ENCODE measurements at regions not wholly inside any gene's neighbourhood (a gene's known extent, or its start where the extent isn't known, plus 50 kb on each side); places are given as distances from the start of the nearest gene placed in this dataset.

DNA sequence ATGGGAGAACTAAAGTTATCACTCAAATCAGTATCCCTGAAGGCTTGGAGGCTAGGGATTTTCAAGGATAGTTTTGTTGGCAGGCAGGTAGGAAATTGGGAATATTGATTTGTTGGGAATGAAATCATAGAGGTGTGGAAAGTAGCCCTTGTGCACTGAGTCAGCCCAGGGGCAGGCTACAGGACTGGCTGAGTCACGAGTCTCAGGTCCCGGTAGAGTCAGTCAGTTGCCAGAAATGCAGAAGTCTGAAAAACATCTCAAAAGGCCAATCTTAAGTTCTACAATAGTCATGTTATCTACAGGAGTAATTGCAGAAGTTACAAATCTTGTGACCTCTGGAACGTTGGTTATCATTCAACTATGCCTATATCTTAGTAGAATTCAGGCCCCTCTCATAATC lies 153.1 kb downstream of the GC start (continued):
- TF ChIP-seq, protein P1, sequence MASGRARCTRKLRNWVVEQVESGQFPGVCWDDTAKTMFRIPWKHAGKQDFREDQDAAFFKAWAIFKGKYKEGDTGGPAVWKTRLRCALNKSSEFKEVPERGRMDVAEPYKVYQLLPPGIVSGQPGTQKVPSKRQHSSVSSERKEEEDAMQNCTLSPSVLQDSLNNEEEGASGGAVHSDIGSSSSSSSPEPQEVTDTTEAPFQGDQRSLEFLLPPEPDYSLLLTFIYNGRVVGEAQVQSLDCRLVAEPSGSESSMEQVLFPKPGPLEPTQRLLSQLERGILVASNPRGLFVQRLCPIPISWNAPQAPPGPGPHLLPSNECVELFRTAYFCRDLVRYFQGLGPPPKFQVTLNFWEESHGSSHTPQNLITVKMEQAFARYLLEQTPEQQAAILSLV (tag; IDR thresholded peaks at IDR 0.05), result no peak
- no peak for TF ChIP-seq TSHZ1 (CRISPR knock-in tag; IDR thresholded peaks at IDR 0.05)

- DNase-seq (ENCODE audit: extremely low read depth in 1 of 4, low spot score in 3 of 4), result no peak
- Histone ChIP-seq H3K79me2 (ENCODE audit: control insufficient read depth, insufficient read depth, low read length) (no peaks in the 10 kb centered on the region), H4K20me1 (replicated peaks; ENCODE audit: control insufficient read depth, insufficient read depth, low read length) (no peaks in the 10 kb centered on the region), H3K4me2 (ENCODE audit: insufficient read depth, low read length) (no peak overlapping the region), H3K36me3 (ENCODE audit: control insufficient read depth, insufficient read depth, low read length) (no peaks in the 10 kb centered on the region), H3K9ac (ENCODE audit: insufficient read depth in 1 of 2, low read depth in 2 of 2, low read length in 2 of 2) (no peak overlapping the region), H3K27ac (ENCODE audit: extremely low read depth, low read depth, low read length) (no peak overlapping the region), H3K27me3 (ENCODE audit: control insufficient read depth in 2 of 2, insufficient read depth in 2 of 2, low read length in 2 of 2) (no peaks in the 10 kb centered on the region), H3K9me3 (replicated peaks; ENCODE audit: control insufficient read depth, insufficient read depth, low read depth, low read length) (no peaks in the 10 kb centered on the region), H2AFZ (ENCODE audit: low read depth, low read length) (no peak overlapping the region), H3K4me3 (no peak overlapping the region), H3K9me1 (ENCODE audit: control insufficient read depth, insufficient read depth, low read length) (no peaks in the 10 kb centered on the region), H3K4me1 (replicated peaks in 1 of 2; ENCODE audit: control insufficient read depth in 2 of 2, insufficient read depth in 2 of 2, low read length in 2 of 2) (no peaks in the 10 kb centered on the region)
- BruUV-seq (replicated peaks), result no TSS peak
- ATAC-seq, result no peak
- ChIA-PET POLR2A (no interaction called here), CTCF (ENCODE audit: low intra/inter-chr PET ratio) (no interaction called here)
- in situ Hi-C loops (cut with MboI) (no loop called here), intact Hi-C loops (cut with micrococcal nuclease) (no loop called here)
- no peak for FAIRE-seq
- 3% methylated on average over 4 of the region's 4 CpGs for WGBS (ENCODE audit: insufficient coverage, low coverage, missing lambda C conversion rate)
- no peak for TF ChIP-seq SAFB (IDR thresholded peaks at IDR 0.05; ENCODE audit: borderline replicate concordance, low read depth, low read length)
- no peak for TF ChIP-seq PHF8 (IDR thresholded peaks at IDR 0.05; ENCODE audit: borderline replicate concordance, low read length)
- TF ChIP-seq FOXK1 (CRISPR knock-in tag; IDR thresholded peaks at IDR 0.05; ENCODE audit: borderline replicate concordance), result no peak
- TF ChIP-seq, protein P2, sequence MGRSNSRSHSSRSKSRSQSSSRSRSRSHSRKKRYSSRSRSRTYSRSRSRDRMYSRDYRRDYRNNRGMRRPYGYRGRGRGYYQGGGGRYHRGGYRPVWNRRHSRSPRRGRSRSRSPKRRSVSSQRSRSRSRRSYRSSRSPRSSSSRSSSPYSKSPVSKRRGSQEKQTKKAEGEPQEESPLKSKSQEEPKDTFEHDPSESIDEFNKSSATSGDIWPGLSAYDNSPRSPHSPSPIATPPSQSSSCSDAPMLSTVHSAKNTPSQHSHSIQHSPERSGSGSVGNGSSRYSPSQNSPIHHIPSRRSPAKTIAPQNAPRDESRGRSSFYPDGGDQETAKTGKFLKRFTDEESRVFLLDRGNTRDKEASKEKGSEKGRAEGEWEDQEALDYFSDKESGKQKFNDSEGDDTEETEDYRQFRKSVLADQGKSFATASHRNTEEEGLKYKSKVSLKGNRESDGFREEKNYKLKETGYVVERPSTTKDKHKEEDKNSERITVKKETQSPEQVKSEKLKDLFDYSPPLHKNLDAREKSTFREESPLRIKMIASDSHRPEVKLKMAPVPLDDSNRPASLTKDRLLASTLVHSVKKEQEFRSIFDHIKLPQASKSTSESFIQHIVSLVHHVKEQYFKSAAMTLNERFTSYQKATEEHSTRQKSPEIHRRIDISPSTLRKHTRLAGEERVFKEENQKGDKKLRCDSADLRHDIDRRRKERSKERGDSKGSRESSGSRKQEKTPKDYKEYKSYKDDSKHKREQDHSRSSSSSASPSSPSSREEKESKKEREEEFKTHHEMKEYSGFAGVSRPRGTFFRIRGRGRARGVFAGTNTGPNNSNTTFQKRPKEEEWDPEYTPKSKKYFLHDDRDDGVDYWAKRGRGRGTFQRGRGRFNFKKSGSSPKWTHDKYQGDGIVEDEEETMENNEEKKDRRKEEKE (IDR thresholded peaks at IDR 0.05; ENCODE audit: borderline replicate concordance in 1 of 2, control insufficient read depth in 1 of 2, low read depth in 2 of 2, low read length in 1 of 2), result no peak
- TF ChIP-seq RBM25 (IDR thresholded peaks at IDR 0.05; ENCODE audit: low read depth, low read length, severe bottlenecking), result no peak
- no peak for TF ChIP-seq E2F8 (IDR thresholded peaks at IDR 0.05; ENCODE audit: low read depth, partially characterized antibody)
- no peak for TF ChIP-seq CHD4 (IDR thresholded peaks at IDR 0.05; ENCODE audit: insufficient read depth, insufficient replicate concordance, low read depth, low read length, poor library complexity, severe bottlenecking)
Observed at GRCh38 chr4:71625005-71625404, 158.9 kb downstream of the GC start.
